ENCODE measurements at regions not wholly inside any gene's neighbourhood (a gene's known extent, or its start where the extent isn't known, plus 50 kb on each side); places are given as distances from the start of the nearest gene placed in this dataset.

DNA sequence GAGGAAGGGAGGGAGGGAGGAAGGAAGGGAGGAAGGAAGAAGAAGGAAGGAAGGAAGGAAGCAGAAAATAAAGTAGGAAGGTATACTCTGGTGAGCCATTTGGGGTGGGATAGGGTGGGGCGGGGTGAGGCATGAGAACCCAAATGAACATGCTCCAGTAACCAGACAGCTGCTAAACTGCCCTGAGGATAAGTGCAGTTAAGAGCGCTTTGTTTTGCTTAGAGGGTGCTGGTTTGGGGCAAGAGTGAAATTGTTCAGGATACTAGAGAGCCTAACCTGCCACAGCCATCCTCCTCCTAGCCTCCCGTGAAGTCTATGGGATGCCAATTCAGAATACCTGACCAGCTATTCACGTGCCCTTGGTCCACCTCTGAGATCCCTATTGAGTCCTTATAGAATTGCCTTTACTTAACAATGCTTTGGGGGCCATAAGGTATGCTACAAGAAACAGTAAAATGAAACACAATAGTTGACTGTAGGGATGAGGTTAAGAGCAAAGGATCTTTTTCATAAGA, 59.0 kb upstream of the ATF3 start:
- Histone ChIP-seq H3K4me1 (ENCODE audit: insufficient read depth, low read length, poor library complexity, severe bottlenecking) (no peaks in the 10 kb centered on the region), H3K27me3 (ENCODE audit: insufficient read depth, low read length, poor library complexity, severe bottlenecking) (no peaks in the 10 kb centered on the region), H3F3A (ENCODE audit: low read depth) (no peaks in the 10 kb centered on the region), H3K9ac (ENCODE audit: low read depth, low read length, poor library complexity, severe bottlenecking) (no peak overlapping the region), H3K4me3 (ENCODE audit: low read length, poor library complexity, severe bottlenecking) (no peak overlapping the region), H4K20me1 (ENCODE audit: insufficient read depth, low read length, poor library complexity, severe bottlenecking) (no peaks in the 10 kb centered on the region), H3K4me2 (ENCODE audit: low read depth, low read length, poor library complexity, severe bottlenecking) (no peak overlapping the region), H3K36me3 (ENCODE audit: insufficient read depth, low read length) (no peaks in the 10 kb centered on the region), H2AFZ (ENCODE audit: low read length) (no peak overlapping the region), H3K79me2 (ENCODE audit: insufficient read depth, low read length) (no peaks in the 10 kb centered on the region), H3K9me3 (ENCODE audit: insufficient read depth, low read depth, low read length) (no peaks in the 10 kb centered on the region), H3K9me2 (replicated peaks; ENCODE audit: low read depth, low read length) (no peaks in the 10 kb centered on the region)
- no peak for TF ChIP-seq EZH2phosphoT487 (IDR thresholded peaks at IDR 0.05; ENCODE audit: borderline replicate concordance)
- TF ChIP-seq, protein P1, sequence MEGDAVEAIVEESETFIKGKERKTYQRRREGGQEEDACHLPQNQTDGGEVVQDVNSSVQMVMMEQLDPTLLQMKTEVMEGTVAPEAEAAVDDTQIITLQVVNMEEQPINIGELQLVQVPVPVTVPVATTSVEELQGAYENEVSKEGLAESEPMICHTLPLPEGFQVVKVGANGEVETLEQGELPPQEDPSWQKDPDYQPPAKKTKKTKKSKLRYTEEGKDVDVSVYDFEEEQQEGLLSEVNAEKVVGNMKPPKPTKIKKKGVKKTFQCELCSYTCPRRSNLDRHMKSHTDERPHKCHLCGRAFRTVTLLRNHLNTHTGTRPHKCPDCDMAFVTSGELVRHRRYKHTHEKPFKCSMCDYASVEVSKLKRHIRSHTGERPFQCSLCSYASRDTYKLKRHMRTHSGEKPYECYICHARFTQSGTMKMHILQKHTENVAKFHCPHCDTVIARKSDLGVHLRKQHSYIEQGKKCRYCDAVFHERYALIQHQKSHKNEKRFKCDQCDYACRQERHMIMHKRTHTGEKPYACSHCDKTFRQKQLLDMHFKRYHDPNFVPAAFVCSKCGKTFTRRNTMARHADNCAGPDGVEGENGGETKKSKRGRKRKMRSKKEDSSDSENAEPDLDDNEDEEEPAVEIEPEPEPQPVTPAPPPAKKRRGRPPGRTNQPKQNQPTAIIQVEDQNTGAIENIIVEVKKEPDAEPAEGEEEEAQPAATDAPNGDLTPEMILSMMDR (conservative IDR thresholded peaks at IDR 0.05; ENCODE audit: low read length), result no peak

DNA sequence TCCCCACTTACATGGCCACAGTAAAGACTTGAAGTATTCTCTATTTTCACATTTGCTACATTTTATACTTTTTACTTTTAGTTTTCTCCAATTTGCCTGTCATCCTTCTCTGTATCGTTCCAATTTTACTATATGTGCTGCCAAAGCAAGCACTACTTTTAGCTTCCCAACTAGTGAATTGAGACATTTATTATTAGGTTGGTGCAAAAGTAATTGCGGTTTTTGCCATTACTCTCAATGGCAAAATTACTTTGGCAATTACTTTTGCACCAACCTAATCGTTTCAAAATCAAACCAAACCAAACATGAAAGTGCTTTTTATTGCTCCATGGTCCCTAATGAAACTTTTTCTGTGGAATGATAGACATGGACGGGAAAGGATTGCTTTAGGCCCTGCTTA, 56.6 kb upstream of the ATF3 start:
- no peaks in the 10 kb centered on the region for H3K36me3 ChIP-seq (ENCODE audit: insufficient read depth, low read length)
- H3K27me3 ChIP-seq (ENCODE audit: insufficient read depth, low read length, poor library complexity, severe bottlenecking), result no peaks in the 10 kb centered on the region
- H3K4me2 ChIP-seq (ENCODE audit: low read depth, low read length, poor library complexity, severe bottlenecking), result no peak overlapping the region
- no peak overlapping the region for H3K4me3 ChIP-seq (ENCODE audit: low read length, poor library complexity, severe bottlenecking)
- no peak overlapping the region for H2AFZ ChIP-seq (ENCODE audit: low read length)
- no peaks in the 10 kb centered on the region for H3K9me3 ChIP-seq (ENCODE audit: insufficient read depth, low read depth, low read length)
- TF ChIP-seq, protein P1 (conservative IDR thresholded peaks at IDR 0.05; ENCODE audit: low read length), result no peak
- no peak for TF ChIP-seq EZH2phosphoT487 (IDR thresholded peaks at IDR 0.05; ENCODE audit: borderline replicate concordance)
- H3K4me1 ChIP-seq (ENCODE audit: insufficient read depth, low read length, poor library complexity, severe bottlenecking), result no peaks in the 10 kb centered on the region
- H3F3A ChIP-seq (ENCODE audit: low read depth), result no peaks in the 10 kb centered on the region
- no peak overlapping the region for H3K9ac ChIP-seq (ENCODE audit: low read depth, low read length, poor library complexity, severe bottlenecking)
- H3K79me2 ChIP-seq (ENCODE audit: insufficient read depth, low read length), result no peaks in the 10 kb centered on the region
- no peaks in the 10 kb centered on the region for H3K9me2 ChIP-seq (replicated peaks; ENCODE audit: low read depth, low read length)
- H4K20me1 ChIP-seq (ENCODE audit: insufficient read depth, low read length, poor library complexity, severe bottlenecking), result no peaks in the 10 kb centered on the region

DNA sequence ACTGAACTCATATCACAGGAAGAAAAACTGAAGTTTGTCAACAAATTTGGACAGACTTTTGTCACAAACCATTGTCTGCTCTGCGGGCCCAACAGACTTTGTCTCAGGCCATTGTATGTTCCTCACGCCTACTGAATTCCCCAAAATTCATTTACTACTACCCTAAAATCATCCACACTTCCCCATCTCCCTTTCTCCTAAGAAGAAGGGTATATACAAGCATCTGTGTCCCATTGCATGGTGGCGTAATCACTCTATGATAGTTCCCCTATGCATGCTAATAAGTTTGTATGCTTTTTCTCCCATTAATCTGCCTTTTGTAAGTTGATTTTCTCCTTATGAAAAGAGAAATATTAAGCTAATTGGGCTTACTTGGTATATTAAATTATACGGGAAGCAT, 54.9 kb upstream of the ATF3 start:
- no peaks in the 10 kb centered on the region for H3K36me3 ChIP-seq (ENCODE audit: insufficient read depth, low read length)
- no peak overlapping the region for H3K4me2 ChIP-seq (ENCODE audit: low read depth, low read length, poor library complexity, severe bottlenecking)
- no peaks in the 10 kb centered on the region for H3F3A ChIP-seq (ENCODE audit: low read depth)
- no peaks in the 10 kb centered on the region for H3K9me2 ChIP-seq (replicated peaks; ENCODE audit: low read depth, low read length)
- no peak overlapping the region for H3K4me3 ChIP-seq (ENCODE audit: low read length, poor library complexity, severe bottlenecking)
- no peaks in the 10 kb centered on the region for H3K79me2 ChIP-seq (ENCODE audit: insufficient read depth, low read length)
- no peaks in the 10 kb centered on the region for H3K4me1 ChIP-seq (ENCODE audit: insufficient read depth, low read length, poor library complexity, severe bottlenecking)
- H4K20me1 ChIP-seq (ENCODE audit: insufficient read depth, low read length, poor library complexity, severe bottlenecking), result no peaks in the 10 kb centered on the region
- no peak overlapping the region for H2AFZ ChIP-seq (ENCODE audit: low read length)
- no peaks in the 10 kb centered on the region for H3K27me3 ChIP-seq (ENCODE audit: insufficient read depth, low read length, poor library complexity, severe bottlenecking)
- H3K9ac ChIP-seq (ENCODE audit: low read depth, low read length, poor library complexity, severe bottlenecking), result no peak overlapping the region
- no peak for TF ChIP-seq EZH2phosphoT487 (IDR thresholded peaks at IDR 0.05; ENCODE audit: borderline replicate concordance)
- TF ChIP-seq, protein P1 (conservative IDR thresholded peaks at IDR 0.05; ENCODE audit: low read length), result no peak
- no peaks in the 10 kb centered on the region for H3K9me3 ChIP-seq (ENCODE audit: insufficient read depth, low read depth, low read length)

All from Loucy (cell line).